CD4-positive, alpha-beta T cell (primary cell): ENCODE measurements at regions not wholly inside any gene's neighbourhood (a gene's known extent, or its start where the extent isn't known, plus 50 kb on each side); places are given as distances from the start of the nearest gene placed in this dataset.

Experiments
- ATAC-seq: fragments of 200-7000 bp; cut with Tn5 transposase; one replicate; pipeline ENCODE4 v1.10.0; 2022; ENCODE audit warnings: mild to moderate bottlenecking; ENCODE audit not compliant: poor library complexity
- CTCF ChIA-PET: fragments of 350-600 bp; sonication (Branson Sonifier 250); formaldehyde crosslinking; loops from one replicate; lab custom pipeline; 2021; ENCODE audit warnings: antibody characterized with exemption, inconsistent platforms; lab: Charles Lee
- POLR2A ChIA-PET: fragments of 350-600 bp; sonication (Branson Sonifier 250); formaldehyde crosslinking; loops from one replicate; lab custom pipeline; 2021; ENCODE audit warnings: antibody characterized with exemption, inconsistent platforms; lab: Charles Lee
- DNase-seq, 14 experiments: peaks; one replicate each; pipeline ENCODE4 v3.0.0-alpha.2; 2013 to 2020; ENCODE audit warnings: mixed read lengths in 2 of 14
- H3K27ac ChIP-seq, 2 donors: one replicate each; pipeline versions ENCODE4 v1.5.1 to v1.7.0; 2013; ENCODE audit warnings: low read length in 2 of 2, low read depth in 1 of 2, mild to moderate bottlenecking in 1 of 2
- H3K27me3 ChIP-seq, 2 experiments: 1 replicate in 1 of 2; 2 replicates in 1 of 2; pipeline versions ENCODE4 v1.6.1 to v1.7.0; 2013; ENCODE audit warnings: low read length in 2 of 2, control low read depth in 1 of 2, mild to moderate bottlenecking in 1 of 2, moderate library complexity in 1 of 2; ENCODE audit not compliant: insufficient read depth in 2 of 2, control insufficient read depth in 1 of 2
- H3K36me3 ChIP-seq: one replicate; pipeline ENCODE4 v1.6.1; 2013; ENCODE audit warnings: low read length, control low read depth; ENCODE audit not compliant: insufficient read depth
- H3K4me1 ChIP-seq: one replicate; pipeline ENCODE4 v1.6.1; 2013; ENCODE audit warnings: low read length, control low read depth; ENCODE audit not compliant: insufficient read depth
- H3K4me3 ChIP-seq: one replicate; pipeline ENCODE4 v1.5.1; 2013; ENCODE audit warnings: mild to moderate bottlenecking, low read length, moderate library complexity
- H3K9me3 ChIP-seq, 2 experiments: 1 replicate in 1 of 2; 2 replicates in 1 of 2; pipeline versions ENCODE4 v1.6.1 to v1.7.0; 2013; ENCODE audit warnings: low read length in 2 of 2, mild to moderate bottlenecking in 2 of 2, control low read depth in 1 of 2, moderate library complexity in 1 of 2; ENCODE audit not compliant: control insufficient read depth in 1 of 2, insufficient read depth in 1 of 2
- H3K27ac Mint-ChIP-seq: one replicate; pipeline ENCODE4 v1.8.0; 2020; ENCODE audit warnings: mixed read lengths
- H3K27me3 Mint-ChIP-seq: one replicate; pipeline ENCODE4 v1.8.0; 2021; ENCODE audit warnings: mixed read lengths
- H3K36me3 Mint-ChIP-seq: one replicate; pipeline ENCODE4 v1.8.0; 2021; ENCODE audit warnings: low read depth, mixed read lengths
- H3K4me1 Mint-ChIP-seq: one replicate; pipeline ENCODE4 v1.8.0; 2021; ENCODE audit warnings: low read depth, mixed read lengths
- H3K4me3 Mint-ChIP-seq: one replicate; pipeline ENCODE4 v1.8.0; 2020; ENCODE audit warnings: mild to moderate bottlenecking, mixed read lengths
- H3K9me3 Mint-ChIP-seq: one replicate; pipeline ENCODE4 v1.8.0; 2020; ENCODE audit warnings: mixed read lengths
- CTCF ChIP-seq: fragments of 200-600 bp; IDR thresholded peaks from one replicate; pipeline ENCODE4 v1.8.0; 2022; ENCODE audit warnings: antibody characterized with exemption, mild to moderate bottlenecking
- intact Hi-C, 2 experiments: fragments of 100-400 bp; cut with DNase I in 1 of 2; cut with micrococcal nuclease in 1 of 2; formaldehyde crosslinking; loops; one replicate each; pipeline versions ENCODE4 v1.15.1 to v1.9.0; 2023 to 2025; cut with DNase I, micrococcal nuclease

DNA sequence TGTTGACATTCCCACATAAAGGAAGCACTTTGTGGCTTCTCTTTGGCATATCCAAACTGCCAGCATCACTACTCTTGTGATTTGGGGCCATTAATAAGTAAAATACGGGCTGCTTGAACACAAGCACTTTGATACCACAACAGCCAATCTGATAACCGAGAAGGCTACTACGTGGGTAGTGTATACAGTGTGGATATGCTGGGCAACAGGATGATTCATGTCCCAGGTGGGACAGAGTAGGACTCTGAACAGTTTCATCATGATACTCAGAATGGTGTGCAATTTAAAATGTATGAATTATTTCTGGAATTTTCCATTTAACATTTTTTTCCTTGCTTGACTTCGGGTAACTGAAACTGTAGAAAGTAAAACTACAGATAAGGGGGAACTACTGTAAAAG is 225.0 kb upstream of the DDHD1 start:
- H3K36me3 ChIP-seq = no peaks in the 10 kb centered on the region
- no peak for DNase-seq
- ATAC-seq = no peak
- no peaks in the 10 kb centered on the region for H3K27me3 ChIP-seq
- Mint-ChIP-seq H3K4me3 (no peak overlapping the region), H3K36me3 (no peaks in the 10 kb centered on the region), H3K9me3 (peaks cover 2% of the 10 kb centered on the region), H3K27me3 (no peaks in the 10 kb centered on the region), H3K27ac (no peak overlapping the region), H3K4me1 (no peaks in the 10 kb centered on the region)
- intact Hi-C loops = no loop called here
- TF ChIP-seq CTCF = no peak
- H3K9me3 ChIP-seq = no peaks in the 10 kb centered on the region
- ChIA-PET CTCF (no interaction called here), POLR2A (no interaction called here)
- no peaks in the 10 kb centered on the region for H3K4me1 ChIP-seq
- no peak overlapping the region for H3K4me3 ChIP-seq
- no peak overlapping the region for H3K27ac ChIP-seq

DNA sequence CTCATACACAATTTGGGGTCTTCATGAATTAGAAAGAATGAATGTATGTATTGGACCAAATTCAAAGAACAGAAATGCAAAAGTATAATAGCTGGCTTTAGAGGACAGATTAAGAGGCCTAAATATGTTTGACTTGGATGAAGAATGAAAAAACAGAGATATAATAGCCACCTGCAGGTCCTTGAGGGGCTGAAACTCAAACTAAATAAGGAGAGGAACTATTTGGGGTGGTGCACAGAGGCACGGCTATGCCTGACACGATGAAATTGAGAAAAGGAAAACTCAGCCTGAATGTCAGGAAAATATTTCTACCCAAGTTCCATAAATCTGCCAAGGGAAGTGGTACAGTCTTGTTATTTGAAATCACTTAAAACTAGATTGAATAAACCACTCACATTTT is 222.9 kb upstream of the DDHD1 start:
- Mint-ChIP-seq H3K27ac (no peak overlapping the region), H3K9me3 (peaks cover 2% of the 10 kb centered on the region), H3K4me1 (no peaks in the 10 kb centered on the region), H3K27me3 (no peaks in the 10 kb centered on the region), H3K36me3 (no peaks in the 10 kb centered on the region), H3K4me3 (no peak overlapping the region)
- Histone ChIP-seq H3K9me3 (no peaks in the 10 kb centered on the region), H3K36me3 (no peaks in the 10 kb centered on the region), H3K4me3 (no peak overlapping the region), H3K4me1 (no peaks in the 10 kb centered on the region), H3K27me3 (no peaks in the 10 kb centered on the region), H3K27ac (no peak overlapping the region)
- ChIA-PET POLR2A (no interaction called here), CTCF (no interaction called here)
- DNase-seq = no peak
- no peak for TF ChIP-seq CTCF
- intact Hi-C loops = no loop called here
- ATAC-seq = no peak

DNA sequence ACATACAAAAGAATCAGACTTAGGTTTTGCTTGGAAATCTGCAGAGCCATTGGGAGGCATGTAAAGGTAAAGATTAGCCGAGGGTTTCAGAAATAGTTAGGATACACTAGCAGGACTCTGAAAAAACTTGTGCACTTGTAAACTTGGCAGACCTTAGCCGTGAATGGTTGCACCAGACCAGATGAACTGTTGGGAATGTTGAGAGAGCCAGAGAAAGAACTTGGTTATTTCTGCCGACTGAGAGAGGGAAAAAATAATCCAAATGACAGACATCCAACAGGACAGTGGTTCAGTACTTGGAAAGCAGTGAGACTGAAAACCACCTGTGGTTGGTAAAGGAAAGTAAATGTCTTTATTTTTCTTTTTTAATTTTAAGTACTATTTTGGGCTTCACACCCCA is 222.5 kb upstream of the DDHD1 start:
- H3K4me1 ChIP-seq = no peaks in the 10 kb centered on the region
- no peak overlapping the region for H3K27ac ChIP-seq
- H3K27ac Mint-ChIP-seq = no peak overlapping the region
- H3K9me3 ChIP-seq = no peaks in the 10 kb centered on the region
- CTCF ChIA-PET = no interaction called here
- peaks cover 2% of the 10 kb centered on the region for H3K9me3 Mint-ChIP-seq
- H3K36me3 Mint-ChIP-seq = no peaks in the 10 kb centered on the region
- intact Hi-C loops = no loop called here
- no peak for TF ChIP-seq CTCF
- no peaks in the 10 kb centered on the region for H3K4me1 Mint-ChIP-seq
- H3K27me3 Mint-ChIP-seq = no peaks in the 10 kb centered on the region
- no peaks in the 10 kb centered on the region for H3K36me3 ChIP-seq
- H3K4me3 Mint-ChIP-seq = no peak overlapping the region
- POLR2A ChIA-PET = no interaction called here
- no peak for ATAC-seq
- no peaks in the 10 kb centered on the region for H3K27me3 ChIP-seq
- no peak for DNase-seq
- no peak overlapping the region for H3K4me3 ChIP-seq
